GM15510 (cell line): ENCODE measurements at regions not wholly inside any gene's neighbourhood (a gene's known extent, or its start where the extent isn't known, plus 50 kb on each side); places are given as distances from the start of the nearest gene placed in this dataset.

Experiments
- POLR2A ChIP-seq: IDR thresholded peaks from 3 replicates; pipeline ENCODE4 v1.6.1; 2011; ENCODE audit warnings: borderline replicate concordance; ENCODE audit not compliant: insufficient read length; ENCODE audit errors: extremely low read depth

DNA sequence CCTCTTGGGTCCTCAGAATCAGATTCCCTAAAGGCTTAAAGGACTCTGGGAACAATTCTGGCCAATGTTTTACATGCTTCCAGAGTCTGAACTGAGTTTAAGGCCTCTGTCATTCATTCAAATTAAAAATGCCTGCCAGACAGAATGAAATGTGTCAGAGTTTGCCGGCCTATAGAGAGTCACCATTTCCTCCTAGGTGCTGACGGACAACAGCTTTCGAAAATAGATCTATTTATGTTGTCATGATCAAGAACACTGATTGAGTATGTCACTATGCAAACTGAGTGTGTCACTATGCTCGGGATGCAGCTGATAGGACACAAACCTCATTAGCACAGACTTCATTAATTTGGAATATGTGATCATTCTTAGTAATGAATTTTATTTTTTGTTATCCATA, 151.4 kb upstream of the TMCC3 start:
- TF ChIP-seq POLR2A: no peak

DNA sequence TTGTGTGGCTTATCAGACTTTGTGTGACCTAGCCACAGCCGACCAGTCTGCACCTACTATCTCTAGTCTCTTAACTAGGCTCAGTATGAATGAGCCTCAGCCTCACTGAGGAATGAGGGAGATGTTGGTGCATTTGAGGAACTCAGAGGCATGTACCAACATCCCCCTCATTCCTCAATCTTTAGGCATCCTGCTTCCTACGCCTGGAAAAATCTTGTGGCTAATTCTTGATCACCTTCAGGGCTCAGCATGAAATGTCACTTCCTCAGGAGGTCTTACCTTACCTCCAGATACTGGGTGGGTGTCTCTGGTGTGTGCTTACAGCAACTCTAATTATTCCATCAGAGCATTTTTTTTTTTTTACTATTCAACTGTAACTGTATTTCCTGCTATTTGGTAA, 148.8 kb upstream of the TMCC3 start:
- TF ChIP-seq POLR2A: no peak

DNA sequence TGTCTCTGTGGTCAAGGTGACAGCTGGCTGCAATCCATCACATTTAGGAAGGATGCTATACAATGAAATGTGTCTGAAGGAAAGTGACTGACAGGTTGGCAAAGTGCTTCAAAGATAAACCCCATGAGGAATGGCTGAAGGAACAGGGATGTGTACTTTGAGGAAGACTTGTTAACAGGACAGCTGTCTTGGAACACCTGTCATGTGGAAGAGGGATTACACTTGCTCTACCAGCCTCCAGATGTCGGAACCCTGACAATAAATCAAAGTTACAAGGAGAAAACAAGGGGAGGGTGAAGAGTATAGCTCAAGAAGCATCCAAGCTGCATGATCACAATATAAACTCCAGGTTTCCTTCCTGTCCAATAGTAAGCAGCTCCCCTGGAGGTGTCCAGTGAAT, 147.8 kb upstream of the TMCC3 start:
- TF ChIP-seq POLR2A: no peak

DNA sequence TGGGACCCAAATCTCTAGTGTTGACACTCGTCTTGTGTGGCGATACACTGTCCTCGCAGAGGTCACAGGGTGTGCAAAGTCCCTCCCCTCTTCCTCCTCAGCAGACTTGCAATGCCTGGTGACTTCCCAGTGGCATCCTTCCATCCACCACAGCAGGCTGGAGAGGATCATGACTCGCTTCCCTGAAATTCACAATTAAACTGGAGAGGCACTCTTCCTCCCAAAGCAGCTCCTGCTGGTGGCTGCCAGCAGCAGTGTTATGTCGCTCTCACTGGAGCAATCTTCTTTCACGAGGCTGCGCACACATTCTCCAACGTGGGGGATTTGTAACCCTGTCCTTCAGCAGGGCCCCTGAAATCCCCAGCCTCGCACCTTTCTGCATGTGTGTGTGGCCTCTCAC, 145.2 kb upstream of the TMCC3 start:
- TF ChIP-seq POLR2A: no peak

DNA sequence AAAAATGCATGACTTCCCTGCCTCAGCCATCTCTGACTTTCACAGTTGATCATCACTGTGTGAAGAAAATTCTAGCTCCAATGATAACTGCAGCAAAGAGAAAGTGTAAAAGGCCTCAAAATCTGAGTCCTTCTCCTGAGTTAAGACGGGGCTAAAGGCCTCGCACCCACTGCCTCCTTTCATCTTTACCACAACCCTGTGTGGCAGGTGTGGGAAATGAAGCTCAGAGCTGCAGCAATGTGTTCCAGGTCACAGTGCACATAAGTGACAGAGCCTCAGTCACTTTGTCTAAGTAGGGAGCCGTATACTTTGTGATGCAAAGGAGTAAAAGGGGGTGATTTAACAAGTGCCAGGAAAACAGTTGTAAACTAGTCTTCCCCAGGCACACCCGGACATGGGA, 144.7 kb upstream of the TMCC3 start:
- no peak for TF ChIP-seq POLR2A

DNA sequence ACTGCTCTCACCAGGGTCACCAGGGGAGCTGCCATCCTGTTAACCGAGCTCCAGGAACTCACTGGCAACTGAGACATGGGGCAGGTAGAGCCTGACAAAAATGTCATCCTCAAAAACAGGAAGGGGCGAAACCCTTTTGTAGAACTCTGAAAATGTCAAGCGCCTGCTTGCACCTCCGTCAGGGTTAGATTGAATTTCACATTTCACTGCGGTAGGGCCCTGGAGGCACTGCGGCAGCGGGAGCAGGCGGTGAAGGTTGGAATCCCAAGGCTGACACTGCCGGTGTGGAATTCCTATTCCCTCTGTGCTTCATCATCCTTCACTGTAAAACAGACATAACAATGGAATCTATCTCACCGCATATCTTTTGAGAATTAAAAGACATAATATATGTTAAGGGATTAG, 142.8 kb upstream of the TMCC3 start:
- no peak for TF ChIP-seq POLR2A

DNA sequence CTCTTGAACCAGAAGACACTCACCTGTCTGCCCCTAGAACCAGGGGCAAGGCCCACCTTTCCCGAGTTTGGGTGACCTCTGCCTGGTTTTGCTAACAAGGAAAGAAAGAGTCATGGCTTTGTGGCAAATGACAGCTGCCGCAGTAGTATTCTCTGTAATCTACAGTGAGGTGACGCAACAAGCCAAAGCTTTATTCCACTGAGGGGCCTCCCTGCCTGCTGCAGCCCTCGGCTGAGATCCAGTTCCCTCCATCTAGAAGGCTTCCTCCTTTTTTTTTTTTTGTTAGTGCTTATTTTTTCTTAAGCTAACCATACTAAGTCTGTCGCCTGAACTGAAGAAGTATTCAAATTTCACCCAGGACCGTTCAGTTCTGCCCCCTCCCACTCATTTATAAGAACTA, 142.3 kb upstream of the TMCC3 start:
- no peak for TF ChIP-seq POLR2A

DNA sequence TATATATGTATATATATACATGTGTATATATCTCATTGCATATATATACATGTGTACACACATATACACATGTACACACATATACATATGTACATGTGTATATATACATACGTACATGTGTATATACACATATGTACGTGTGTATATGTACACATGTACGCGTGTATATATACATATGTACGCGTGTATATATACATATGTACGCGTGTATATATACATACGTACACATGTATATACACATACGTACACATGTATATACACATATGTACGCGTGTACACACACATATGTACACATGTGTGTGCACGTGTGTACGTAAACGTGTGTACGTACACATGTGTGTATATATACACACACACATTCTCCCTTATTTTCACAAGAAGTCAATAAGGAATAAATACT, 141.6 kb upstream of the TMCC3 start:
- TF ChIP-seq POLR2A: no peak

DNA sequence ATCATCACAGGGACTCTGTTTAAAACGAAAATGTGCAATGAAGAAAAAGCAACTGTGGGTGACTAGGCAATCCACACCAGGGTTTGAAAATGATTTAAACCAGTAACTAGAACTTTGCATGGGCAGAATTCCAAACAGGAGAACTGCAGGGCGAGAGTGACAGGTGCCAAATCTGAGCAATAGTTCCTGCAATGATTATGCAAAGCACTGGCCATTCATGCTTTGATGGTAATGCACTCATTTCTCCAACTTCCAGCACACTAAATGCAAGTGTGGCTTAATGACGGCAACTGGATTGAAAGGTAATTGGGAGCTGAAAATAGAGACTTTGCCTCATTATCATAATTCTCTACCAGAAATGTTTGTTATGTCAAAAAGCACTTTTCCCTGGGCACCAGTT, 140.5 kb upstream of the TMCC3 start:
- TF ChIP-seq POLR2A: no peak

DNA sequence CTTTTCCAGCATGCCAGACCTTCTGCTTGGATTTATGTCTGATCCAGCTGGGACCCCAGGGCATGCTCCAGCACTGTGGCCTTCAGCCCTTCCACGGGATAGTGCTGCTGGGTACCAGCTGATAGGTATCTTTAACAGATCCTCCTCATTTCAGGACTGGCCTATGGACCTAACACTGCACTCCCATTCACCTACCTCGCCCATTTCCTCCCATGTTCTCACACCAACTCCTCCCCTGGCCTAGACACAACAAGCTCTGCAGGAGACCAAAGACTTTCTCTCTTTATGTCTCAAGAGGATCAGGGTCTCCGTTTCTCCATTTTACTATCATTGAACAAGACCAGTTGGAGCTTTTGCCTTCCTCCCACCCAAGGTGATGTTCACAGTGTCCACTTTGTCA, 140.0 kb upstream of the TMCC3 start:
- TF ChIP-seq POLR2A: no peak

DNA sequence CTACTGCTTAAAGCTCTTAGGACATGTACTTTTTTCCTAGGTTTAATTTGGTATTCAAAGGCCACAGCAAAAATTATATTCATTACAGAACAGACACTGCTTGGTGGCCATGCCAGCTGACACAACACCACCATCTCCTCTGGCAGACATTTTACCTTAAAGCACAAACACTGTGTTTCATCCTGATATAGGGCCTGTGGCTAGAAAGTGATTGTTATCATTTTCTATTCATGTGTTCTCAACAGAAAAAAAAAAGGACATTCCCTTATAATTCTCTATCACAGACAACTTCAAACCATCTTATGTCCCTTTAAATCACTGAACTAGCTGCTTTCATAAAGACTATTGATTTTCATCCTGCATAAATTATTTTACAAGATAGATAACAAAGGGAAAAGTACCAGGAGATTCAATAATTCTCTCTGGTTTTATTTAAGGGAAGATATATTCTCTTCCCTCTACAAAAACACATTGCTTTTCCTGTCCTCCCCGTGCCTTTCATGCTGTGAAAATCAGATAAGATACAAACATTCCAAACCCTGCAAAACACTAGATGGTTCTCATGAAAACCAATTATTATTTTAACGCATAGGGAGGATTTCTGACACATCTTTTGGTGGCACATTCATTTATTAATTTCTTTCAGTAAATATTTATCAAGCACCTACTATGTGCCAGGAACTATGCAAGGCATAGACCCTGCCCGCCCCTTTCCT, 139.3 kb upstream of the TMCC3 start:
- TF ChIP-seq POLR2A: no peak

DNA sequence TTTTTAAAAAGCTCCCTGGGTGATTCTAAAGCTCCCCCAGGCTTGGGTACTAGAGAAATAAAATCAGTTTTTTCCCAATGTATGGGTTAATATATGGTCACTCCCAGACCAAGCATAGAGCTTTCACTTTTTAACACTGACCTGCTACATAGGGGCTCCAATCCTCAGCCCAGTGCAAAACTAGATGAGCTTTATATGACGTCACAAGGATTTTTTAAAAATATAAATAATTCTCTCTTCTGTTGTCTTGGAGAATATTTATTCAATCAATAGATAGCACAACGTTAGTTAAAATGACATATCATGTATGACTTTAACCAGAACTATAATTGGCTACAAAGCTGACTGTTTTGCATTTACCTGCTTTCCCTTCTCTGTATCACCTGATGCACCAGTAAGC, 137.9 kb upstream of the TMCC3 start:
- TF ChIP-seq POLR2A: no peak

DNA sequence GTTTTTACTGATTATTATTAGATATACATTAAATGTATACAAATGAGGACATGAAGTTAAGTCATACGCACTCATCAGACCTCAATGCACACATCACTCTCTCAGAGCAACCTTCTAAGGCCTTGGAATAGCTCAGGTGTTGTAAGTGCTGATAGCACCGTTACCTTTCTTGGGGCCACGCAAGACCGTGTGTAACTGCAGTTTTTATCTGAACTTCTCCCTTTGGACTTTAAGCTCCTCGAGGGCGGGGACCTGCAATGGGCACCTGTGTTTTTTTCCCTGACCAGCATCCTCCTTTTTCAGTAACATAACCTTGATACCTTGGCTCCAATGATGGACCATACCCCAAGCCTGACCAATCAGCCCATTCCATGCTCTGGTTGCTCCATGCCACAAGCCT, 136.5 kb upstream of the TMCC3 start:
- no peak for TF ChIP-seq POLR2A

DNA sequence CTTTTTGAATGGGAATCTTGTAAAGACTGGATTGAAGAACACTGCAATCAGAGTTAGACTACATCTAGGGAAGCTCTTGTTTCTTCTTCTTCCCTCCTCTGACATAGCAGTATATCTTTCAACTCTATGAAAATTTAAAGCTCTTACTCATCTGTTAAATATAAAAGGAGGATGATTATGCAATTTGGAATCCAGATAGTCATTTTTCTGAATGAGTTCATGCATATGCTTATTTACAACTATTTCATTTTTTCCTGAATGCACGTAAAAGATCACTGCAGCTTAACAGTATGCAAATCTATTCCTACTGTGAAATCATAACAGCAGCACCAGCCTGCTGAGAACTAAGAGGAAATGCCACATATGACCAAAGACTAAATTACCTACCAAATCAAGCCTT, 133.5 kb upstream of the TMCC3 start:
- no peak for TF ChIP-seq POLR2A

DNA sequence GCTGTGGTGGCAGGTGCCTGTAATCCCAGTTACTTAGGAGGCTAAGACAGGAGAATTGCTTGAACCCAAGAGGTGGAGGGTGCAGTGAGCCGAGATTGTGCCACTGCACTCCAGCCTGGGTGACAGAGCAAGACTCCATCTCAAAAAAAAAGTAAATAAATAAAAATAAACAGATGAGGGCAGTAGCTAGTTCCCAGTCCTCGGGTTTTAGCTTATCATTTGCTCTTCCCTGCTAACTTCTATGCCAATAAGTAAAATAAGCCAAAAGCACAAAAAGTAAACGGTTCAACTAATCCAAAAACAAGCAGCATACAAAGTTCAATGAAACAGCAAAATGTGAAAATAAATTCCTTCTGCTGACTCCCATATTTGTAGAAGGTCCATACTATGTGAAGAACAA, 133.0 kb upstream of the TMCC3 start:
- no peak for TF ChIP-seq POLR2A

DNA sequence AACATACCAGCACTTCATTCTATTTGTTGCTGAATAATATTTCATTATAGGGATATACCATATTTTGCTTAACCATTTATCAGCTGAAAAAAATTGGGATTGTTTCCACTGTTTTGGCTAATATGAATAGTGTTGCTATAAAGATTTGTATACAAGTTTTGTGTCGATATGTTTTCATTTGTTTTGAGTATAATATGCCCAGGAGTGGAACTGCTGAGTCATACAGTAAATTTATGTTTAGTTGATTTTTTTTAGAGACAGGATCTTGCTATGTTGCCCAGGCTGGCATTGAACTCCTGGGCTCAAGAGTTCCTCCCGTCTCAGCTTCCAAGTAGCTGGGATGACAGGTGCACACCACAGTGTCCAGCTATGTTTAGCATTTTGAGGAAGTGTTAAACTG, 131.5 kb upstream of the TMCC3 start:
- no peak for TF ChIP-seq POLR2A

DNA sequence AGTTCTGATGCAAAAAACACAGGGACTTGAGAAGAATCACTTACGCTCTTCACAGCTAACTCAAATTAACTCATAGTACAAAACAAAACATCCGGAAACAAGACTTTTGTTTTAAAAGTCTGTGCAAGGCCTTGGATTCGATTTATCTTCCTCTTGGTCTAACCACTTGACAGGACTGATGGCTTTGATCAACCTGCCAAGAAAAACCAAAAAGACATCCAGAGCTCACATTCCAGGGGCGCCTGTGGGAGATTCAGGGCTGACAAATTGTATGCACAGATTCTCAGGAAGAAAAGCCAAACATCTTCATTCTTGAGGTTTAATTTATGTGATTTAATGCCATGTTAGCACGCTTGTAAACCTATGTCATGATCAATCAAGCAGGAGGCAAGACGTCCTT, 129.1 kb upstream of the TMCC3 start:
- no peak for TF ChIP-seq POLR2A

DNA sequence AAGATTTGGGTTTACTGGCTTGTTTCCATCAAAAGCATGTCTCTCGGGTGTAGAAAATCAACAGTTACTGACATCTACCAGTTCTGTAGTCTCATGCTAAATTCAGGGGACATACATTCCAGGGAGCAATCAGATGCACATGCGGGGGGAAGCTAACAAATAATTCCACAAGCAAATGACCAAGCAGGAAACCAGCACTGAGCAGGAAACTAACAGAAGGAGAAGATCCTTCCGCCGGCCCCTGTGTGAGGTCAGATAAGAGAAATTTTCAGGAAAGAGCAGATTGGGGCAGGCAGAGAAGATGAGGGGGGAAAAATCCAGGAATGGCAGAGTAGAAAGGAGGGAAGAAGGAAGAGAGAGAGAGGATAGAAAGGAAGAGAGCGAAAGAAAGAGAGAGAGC, 127.6 kb upstream of the TMCC3 start:
- TF ChIP-seq POLR2A: no peak

DNA sequence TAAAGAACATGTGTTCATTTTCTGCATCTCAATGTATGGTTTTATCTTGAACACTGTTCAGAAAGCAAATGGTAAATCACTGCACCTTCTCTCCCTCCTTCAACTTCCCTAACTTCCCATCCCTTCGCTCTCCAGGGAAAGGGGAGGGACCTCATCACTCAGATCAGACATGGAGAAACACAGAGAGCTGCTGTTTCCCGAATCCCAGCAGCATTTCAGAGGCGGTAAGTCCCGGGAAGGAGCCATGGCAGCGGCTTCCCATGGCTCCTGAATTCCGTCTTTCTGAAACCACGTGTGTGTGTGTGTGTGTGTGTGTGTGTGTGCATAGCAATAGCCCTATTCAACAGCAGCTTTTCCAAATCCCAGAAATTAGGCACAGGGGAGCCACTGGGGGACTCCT, 125.4 kb upstream of the TMCC3 start:
- TF ChIP-seq POLR2A: no peak
